ENCODE measurements at regions not wholly inside any gene's neighbourhood (a gene's known extent, or its start where the extent isn't known, plus 50 kb on each side); places are given as distances from the start of the nearest gene placed in this dataset.

GRCh38 chr2:12261986-12262680, 454.6 kb upstream of the TRIB2 start:
- Histone ChIP-seq H3K4me1 (no peaks in the 10 kb centered on the region), H3K4me3 (no peak overlapping the region), H3K27me3 (no peaks in the 10 kb centered on the region), H3K36me3 (no peaks in the 10 kb centered on the region), H3K9me3 (no peaks in the 10 kb centered on the region), H3K27ac (no peak overlapping the region)
- intact Hi-C loops (cut with DNase I): no loop called here
- TF ChIP-seq CTCF (IDR thresholded peaks at IDR 0.05): no peak
- no peak for TF ChIP-seq POLR2AphosphoS5 (IDR thresholded peaks at IDR 0.05; ENCODE audit: insufficient read depth in 1 of 2, low read depth in 1 of 2)
- no peak for TF ChIP-seq POLR2A (IDR thresholded peaks at IDR 0.05)
- no peak for DNase-seq (ENCODE audit: extremely low spot score in 2 of 2)

GRCh38 chr2:12262681-12263436, 453.9 kb upstream of the TRIB2 start:
- Histone ChIP-seq H3K36me3 (no peaks in the 10 kb centered on the region), H3K27me3 (no peaks in the 10 kb centered on the region), H3K27ac (no peak overlapping the region), H3K4me3 (no peak overlapping the region), H3K9me3 (no peaks in the 10 kb centered on the region), H3K4me1 (no peaks in the 10 kb centered on the region)
- intact Hi-C loops (cut with DNase I): no loop called here
- DNase-seq (ENCODE audit: extremely low spot score in 2 of 2): no peak
- TF ChIP-seq POLR2A (IDR thresholded peaks at IDR 0.05) (no peak), POLR2AphosphoS5 (IDR thresholded peaks at IDR 0.05; ENCODE audit: insufficient read depth in 1 of 2, low read depth in 1 of 2) (no peak), CTCF (IDR thresholded peaks at IDR 0.05) (no peak)

GRCh38 chr2:12263730-12264129, 453.0 kb upstream of the TRIB2 start:
- intact Hi-C loops (cut with DNase I): no loop called here
- TF ChIP-seq POLR2A (IDR thresholded peaks at IDR 0.05) (no peak), CTCF (IDR thresholded peaks at IDR 0.05) (no peak), POLR2AphosphoS5 (IDR thresholded peaks at IDR 0.05; ENCODE audit: insufficient read depth in 1 of 2, low read depth in 1 of 2) (no peak)
- Histone ChIP-seq H3K27ac (no peak overlapping the region), H3K36me3 (no peaks in the 10 kb centered on the region), H3K27me3 (no peaks in the 10 kb centered on the region), H3K4me3 (no peak overlapping the region), H3K9me3 (no peaks in the 10 kb centered on the region), H3K4me1 (no peaks in the 10 kb centered on the region)
- no peak for DNase-seq (ENCODE audit: extremely low spot score in 2 of 2)

DNA sequence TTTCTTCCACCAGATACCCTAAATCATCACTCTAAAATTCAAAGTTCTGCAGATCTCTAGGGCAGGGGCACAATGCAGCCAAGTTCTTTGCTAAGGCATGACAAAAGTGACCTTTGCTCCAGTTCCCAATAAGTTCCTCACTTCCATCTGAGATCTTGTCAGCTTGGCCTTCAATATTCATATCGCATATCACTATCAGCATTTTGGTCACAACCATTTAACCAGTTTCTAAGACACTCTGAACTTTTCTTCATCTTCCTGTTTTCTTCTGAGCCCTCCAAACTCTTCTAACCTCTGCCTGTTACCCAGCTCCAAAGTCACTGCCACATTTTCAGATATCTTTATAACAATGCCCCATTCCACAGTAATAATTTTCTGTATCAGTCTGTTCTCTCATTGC, 452.6 kb upstream of the TRIB2 start:
- no peak for TF ChIP-seq POLR2A (IDR thresholded peaks at IDR 0.05)
- TF ChIP-seq POLR2AphosphoS5 (IDR thresholded peaks at IDR 0.05; ENCODE audit: insufficient read depth in 1 of 2, low read depth in 1 of 2): no peak
- TF ChIP-seq CTCF (IDR thresholded peaks at IDR 0.05): no peak
- no peaks in the 10 kb centered on the region for H3K27me3 ChIP-seq
- intact Hi-C loops (cut with DNase I): no loop called here
- no peak for DNase-seq (ENCODE audit: extremely low spot score in 2 of 2)
- H3K36me3 ChIP-seq: no peaks in the 10 kb centered on the region
- no peak overlapping the region for H3K4me3 ChIP-seq
- H3K9me3 ChIP-seq: no peaks in the 10 kb centered on the region
- H3K27ac ChIP-seq: no peak overlapping the region
- H3K4me1 ChIP-seq: no peaks in the 10 kb centered on the region

GRCh38 chr2:12265646-12266045, 451.1 kb upstream of the TRIB2 start:
- Histone ChIP-seq H3K27ac (no peak overlapping the region), H3K4me3 (no peak overlapping the region), H3K27me3 (no peaks in the 10 kb centered on the region), H3K4me1 (no peaks in the 10 kb centered on the region), H3K9me3 (no peaks in the 10 kb centered on the region), H3K36me3 (no peaks in the 10 kb centered on the region)
- DNase-seq (ENCODE audit: extremely low spot score in 2 of 2): no peak
- no peak for TF ChIP-seq POLR2AphosphoS5 (IDR thresholded peaks at IDR 0.05; ENCODE audit: insufficient read depth in 1 of 2, low read depth in 1 of 2)
- TF ChIP-seq POLR2A (IDR thresholded peaks at IDR 0.05): no peak
- TF ChIP-seq CTCF (IDR thresholded peaks at IDR 0.05): no peak
- intact Hi-C loops (cut with DNase I): no loop called here
